ENCODE measurements at regions not wholly inside any gene's neighbourhood (a gene's known extent, or its start where the extent isn't known, plus 50 kb on each side); places are given as distances from the start of the nearest gene placed in this dataset.

DNA sequence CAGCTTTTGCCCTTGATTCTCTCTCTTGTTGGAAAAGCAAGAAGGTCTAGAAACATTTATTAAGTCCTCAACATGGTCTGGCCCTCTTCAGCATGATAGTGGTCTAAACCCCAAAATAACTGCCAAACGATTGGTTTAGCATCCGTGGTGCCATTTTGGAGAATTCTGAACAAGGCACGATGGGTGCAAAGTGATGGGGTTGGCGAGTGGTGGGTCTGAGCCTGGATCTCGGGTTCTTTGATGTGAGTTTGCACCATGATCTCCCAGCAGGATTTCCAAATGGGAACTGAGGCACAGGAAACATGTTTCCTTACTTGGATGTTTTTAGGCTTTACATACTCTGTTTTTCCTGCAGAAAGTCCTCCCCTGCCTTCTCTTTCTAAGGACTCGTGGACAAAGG is 240.3 kb downstream of the MYCN start:
- no peak for FAIRE-seq

DNA sequence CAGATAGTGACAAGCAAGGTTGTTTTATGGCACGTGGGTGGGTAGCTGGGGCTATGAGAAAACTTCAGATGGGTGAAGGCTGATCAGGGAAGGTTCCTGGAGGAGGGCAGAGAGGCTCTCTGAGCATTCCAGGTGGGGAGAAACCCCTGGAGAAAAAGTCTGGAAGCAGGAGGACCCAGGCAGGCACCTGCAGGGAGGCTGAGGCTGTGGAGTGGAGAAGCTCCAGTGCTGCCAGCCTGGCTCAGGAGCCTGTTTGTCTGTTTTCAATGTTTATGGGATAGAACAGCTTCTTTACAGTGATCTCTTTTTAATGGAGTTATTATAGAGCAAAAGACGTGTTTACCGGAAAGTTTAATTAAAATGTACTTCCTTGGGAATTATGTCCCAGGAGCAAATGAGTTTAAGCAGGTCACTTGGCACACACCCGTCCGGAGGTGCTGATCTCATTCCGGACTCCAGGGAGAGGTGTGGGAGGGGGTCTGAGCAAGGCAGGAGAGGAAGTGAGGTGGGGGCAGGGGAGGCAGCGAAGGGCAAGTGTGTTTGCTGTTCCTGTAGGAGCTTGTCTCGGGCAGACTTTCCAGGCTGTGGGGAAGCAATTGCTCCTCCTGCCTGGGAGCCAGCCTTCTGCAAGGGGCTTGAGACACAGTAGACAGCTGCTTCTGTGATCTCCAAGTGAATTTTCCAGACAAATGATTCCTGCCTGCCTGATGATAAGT is 239.5 kb downstream of the MYCN start:
- FAIRE-seq: no peak

- no peak for FAIRE-seq
Measured at GRCh38 chr2:16178551-16179130, 238.3 kb downstream of the MYCN start.

DNA sequence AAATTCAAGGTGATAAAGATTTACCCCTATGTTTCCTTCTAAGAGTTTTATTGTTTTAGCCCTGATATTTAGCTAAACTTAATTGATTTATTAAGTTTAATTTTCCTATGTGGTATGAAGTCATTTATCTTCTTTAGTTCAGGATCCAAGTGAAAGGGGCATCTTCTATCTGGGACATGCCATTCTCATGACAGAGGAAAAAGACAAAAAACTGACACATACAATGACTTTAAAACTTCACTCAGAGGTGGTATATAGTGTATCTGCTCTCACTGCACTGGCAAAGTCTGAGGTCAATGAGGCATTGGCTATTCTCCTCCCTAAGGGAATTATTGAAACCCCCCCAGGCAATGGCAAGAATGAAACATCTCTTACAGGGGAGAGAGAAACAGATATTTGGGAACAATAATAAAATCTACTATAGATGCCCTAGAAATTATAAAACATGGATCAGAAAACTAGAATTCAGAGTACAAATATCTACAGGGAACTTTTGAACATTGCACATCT is 237.4 kb downstream of the MYCN start:
- no peak for FAIRE-seq

DNA sequence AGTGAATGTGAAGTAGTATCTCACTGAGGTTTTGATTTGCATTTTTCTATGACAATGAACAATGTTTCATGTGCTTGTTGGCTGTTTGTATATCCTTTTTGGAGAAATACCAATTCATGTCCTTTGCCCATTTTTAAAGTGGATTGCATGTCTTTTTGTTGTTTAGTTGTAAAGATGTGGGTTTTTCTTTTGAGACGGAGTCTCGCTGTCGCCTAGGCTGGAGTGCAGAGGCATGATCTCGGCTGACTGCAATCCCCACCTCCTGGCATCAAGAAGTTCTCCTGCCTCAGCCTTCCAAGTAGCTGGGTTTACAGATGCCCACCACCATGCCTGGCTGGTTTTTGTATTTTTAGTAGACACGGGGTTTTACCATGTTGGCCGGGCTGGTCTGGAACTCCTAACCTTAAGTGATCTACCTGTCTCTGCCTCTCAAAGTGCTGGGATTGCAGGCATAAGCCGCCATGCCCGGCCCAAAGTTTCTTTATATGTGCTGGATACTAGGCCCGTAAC is 236.7 kb downstream of the MYCN start:
- no peak for FAIRE-seq

DNA sequence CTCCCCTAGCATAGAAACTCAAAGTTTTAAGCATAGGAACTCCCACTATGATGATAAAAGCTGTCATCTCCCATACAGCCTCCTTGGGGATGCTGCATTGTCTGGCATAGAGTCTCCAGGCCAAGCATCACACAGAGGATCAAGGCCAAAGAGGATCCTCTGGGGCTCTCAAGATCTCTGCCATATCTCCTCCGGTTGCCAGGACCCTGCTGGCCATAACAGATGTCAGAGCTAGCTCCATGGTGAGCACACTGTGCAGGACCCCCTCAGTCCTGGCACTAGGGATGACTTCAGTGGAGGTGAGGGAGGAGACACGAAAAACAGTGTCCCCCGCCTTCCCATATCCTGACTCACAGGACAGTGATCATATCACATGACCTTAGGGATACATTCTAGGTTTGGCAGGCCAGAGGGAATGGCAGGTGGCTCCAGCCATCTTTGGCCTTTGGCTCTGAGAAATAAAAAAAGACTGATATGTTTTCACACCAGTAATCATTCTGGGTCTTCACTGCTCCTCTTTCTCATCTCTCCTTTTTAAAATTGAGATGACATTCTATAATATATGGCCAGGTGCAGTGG is 235.0 kb downstream of the MYCN start:
- no peak for FAIRE-seq

- no peak for FAIRE-seq
Measured at GRCh38 chr2:16174693-16175045, 234.3 kb downstream of the MYCN start.

DNA sequence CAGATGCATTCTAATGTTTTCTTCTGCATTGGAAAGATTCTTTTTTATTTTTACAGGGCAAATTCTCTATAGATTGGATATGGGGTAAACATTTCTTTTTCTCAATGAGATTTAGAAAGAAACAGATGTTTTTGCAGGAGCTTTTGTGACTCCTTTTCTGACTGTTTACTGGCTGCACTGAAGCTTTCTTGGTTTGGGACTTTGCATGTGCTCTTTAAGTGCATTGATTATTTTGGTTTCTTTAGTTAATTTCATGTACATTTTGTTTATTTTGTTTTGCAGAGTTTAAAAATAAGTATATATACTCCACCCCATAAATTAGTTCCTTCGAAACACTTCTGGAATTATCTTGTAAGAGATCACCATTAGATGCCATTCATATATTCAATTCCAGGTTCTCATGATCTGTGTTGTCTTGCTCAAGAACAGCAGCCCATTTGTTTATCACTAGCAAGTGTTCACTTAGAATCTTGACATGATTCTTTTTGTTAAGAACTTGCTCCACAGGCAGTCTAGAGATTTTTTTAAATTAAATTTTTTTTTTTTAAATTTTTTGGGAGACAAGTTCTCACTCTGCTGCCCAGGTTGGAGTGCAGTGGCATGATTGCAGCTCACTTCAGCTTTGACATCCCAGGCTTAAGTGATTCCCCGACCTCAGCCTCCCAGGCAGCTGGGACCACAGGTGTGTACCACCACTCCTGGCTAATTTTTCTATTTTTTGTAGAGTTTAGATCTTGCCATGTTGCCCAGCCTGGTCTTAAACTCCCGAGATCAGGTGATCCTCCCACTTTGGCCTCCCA is 233.7 kb downstream of the MYCN start:
- FAIRE-seq: no peak

- no peak for FAIRE-seq
Measured at GRCh38 chr2:16172324-16173175, 232.2 kb downstream of the MYCN start.

- FAIRE-seq: no peak
Measured at GRCh38 chr2:16171425-16171920, 231.1 kb downstream of the MYCN start.

GRCh38 chr2:16170675-16171424 is 230.5 kb downstream of the MYCN start:
- FAIRE-seq: no peak

GRCh38 chr2:16169381-16169960 is 229.1 kb downstream of the MYCN start:
- FAIRE-seq: no peak

DNA sequence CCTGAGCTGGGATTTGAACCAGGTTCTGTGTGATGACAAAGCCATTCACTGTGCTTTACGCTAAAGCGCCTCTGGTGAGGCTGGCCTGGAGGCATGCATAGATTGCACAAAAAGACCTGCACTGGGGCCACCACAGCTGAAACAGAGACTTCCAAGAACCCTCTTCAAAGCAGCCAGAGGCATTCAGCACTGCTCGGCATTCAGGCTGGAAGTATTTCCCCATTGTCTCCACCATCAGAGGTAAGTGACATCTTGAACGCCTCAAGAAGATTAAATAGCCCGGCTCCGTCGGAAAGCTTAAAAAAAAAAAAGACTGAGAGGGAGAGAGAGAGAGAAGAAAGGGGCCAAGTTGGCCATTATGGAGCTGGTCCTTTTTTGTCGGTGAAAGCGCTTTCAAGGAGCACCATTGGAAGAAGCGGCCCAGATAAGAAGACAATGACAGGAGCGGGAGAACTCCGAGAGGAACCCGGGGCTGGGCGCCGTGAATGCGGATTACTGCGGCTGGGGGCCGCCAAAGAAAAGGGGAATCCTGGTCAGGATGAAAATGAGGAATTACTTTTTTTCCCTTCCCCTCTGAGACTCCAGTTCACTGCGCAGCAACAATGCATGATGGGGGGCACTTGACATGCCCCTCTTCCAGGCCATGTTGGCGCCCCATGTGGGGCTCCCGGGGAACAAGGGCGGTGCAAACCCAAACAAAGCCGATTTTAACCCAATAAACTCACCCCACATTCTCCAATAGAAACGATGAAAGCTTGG is 228.3 kb downstream of the MYCN start:
- FAIRE-seq: no peak

GRCh38 chr2:16167870-16168426 is 227.6 kb downstream of the MYCN start:
- FAIRE-seq: no peak

DNA sequence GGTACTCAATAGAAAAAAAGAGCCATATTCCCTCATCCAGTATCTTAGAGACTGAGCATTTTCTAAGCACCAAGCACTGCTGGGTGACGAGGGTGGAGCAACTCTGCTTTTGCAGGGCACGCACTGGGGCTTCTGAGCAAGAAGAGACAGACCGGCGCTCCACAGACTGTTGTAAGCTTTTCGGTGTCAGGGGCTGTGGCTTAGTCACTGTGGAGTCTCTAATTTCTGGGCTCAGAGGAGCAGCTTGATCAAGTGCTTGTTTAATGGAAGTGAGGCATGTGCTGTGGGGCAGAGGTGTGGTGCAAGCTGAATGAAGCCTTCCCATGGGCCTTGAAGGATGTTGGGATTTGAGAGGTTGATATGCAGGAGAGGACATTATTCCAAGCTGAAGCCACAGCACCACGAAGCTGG is 227.1 kb downstream of the MYCN start:
- FAIRE-seq: no peak

DNA sequence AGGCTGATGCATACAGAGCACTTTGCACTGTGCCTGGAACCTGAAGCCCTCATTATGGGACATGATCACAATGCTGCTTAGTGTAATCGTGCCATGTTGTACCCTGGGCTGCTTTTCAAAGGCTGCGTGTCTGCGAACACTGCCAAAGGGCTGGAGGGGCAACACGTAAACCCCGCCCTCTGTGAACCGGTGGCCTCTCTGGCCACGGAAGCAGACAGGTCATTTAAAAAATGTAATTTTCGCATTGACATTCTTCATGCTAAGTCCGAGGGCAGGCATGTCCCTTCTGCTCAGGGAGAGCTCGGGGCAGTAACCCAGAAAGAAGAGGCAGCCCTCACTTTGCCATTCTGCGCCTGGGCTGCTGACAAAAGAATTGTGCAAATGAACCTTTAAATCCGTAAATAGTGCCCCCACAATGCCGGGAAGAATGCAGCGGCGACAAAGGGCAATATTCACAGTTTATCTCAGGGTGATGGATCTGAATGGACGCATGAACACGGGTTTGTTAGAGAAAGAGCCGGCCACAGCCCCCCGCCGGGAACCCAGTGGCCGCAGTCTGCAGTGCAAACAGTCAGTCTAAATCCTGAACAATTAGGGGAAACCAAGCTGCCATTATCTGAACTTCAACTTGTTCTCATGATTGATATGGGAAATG is 226.1 kb downstream of the MYCN start:
- FAIRE-seq: no peak

- no peak for FAIRE-seq
Measured at GRCh38 chr2:16165518-16166326, 225.4 kb downstream of the MYCN start.

- no peak for FAIRE-seq
Measured at GRCh38 chr2:16162491-16163040, 222.2 kb downstream of the MYCN start.
